ENCODE measurements at regions not wholly inside any gene's neighbourhood (a gene's known extent, or its start where the extent isn't known, plus 50 kb on each side); places are given as distances from the start of the nearest gene placed in this dataset.

GRCh38 chr16:13392341-13392740, 490.9 kb downstream of the SHISA9 start:
- no peaks in the 10 kb centered on the region for H3K4me1 ChIP-seq
- no peak overlapping the region for H3K4me3 ChIP-seq
- ATAC-seq (no peak), DNase-seq (no peak)
- no peak for TF ChIP-seq CTCF (IDR thresholded peaks at IDR 0.05)
- intact Hi-C loops (cut with DNase I), result no loop called here
- H3K27me3 ChIP-seq (ENCODE audit: low read depth), result no peaks in the 10 kb centered on the region
- no peaks in the 10 kb centered on the region for H3K36me3 ChIP-seq
- H3K27ac ChIP-seq, result no peak overlapping the region
- no peaks in the 10 kb centered on the region for H3K9me3 ChIP-seq

- no peaks in the 10 kb centered on the region for H3K36me3 ChIP-seq
- intact Hi-C loops (cut with DNase I), result no loop called here
- DNase-seq (no peak), ATAC-seq (no peak)
- no peak overlapping the region for H3K27ac ChIP-seq
- H3K4me3 ChIP-seq, result no peak overlapping the region
- no peaks in the 10 kb centered on the region for H3K27me3 ChIP-seq (ENCODE audit: low read depth)
- no peaks in the 10 kb centered on the region for H3K4me1 ChIP-seq
- no peaks in the 10 kb centered on the region for H3K9me3 ChIP-seq
- TF ChIP-seq CTCF (IDR thresholded peaks at IDR 0.05), result no peak
These were observed 492.4 kb downstream of the SHISA9 start for GRCh38 chr16:13393816-13394215.

GRCh38 chr16:13394488-13394887, 493.1 kb downstream of the SHISA9 start:
- ATAC-seq, result no peak

GRCh38 chr16:13397126-13397525, 495.7 kb downstream of the SHISA9 start:
- Histone ChIP-seq H3K4me3 (no peak overlapping the region), H3K4me1 (no peaks in the 10 kb centered on the region), H3K27ac (no peak overlapping the region), H3K36me3 (no peaks in the 10 kb centered on the region), H3K9me3 (no peaks in the 10 kb centered on the region), H3K27me3 (ENCODE audit: low read depth) (no peaks in the 10 kb centered on the region)
- intact Hi-C loops (cut with DNase I), result no loop called here
- DNase-seq, result no peak
- no peak for ATAC-seq
- no peak for TF ChIP-seq CTCF (IDR thresholded peaks at IDR 0.05)

More at GRCh38 chr16:13394488-13394887, 493.1 kb downstream of the SHISA9 start:
- DNase-seq, result no peak
- intact Hi-C loops (cut with DNase I), result no loop called here
- Histone ChIP-seq H3K4me1 (no peaks in the 10 kb centered on the region), H3K36me3 (no peaks in the 10 kb centered on the region), H3K4me3 (no peak overlapping the region), H3K27ac (no peak overlapping the region), H3K27me3 (ENCODE audit: low read depth) (no peaks in the 10 kb centered on the region), H3K9me3 (no peaks in the 10 kb centered on the region)
- no peak for TF ChIP-seq CTCF (IDR thresholded peaks at IDR 0.05)

- no peak overlapping the region for H3K4me3 ChIP-seq
- DNase-seq, result no peak
- H3K9me3 ChIP-seq, result no peaks in the 10 kb centered on the region
- H3K4me1 ChIP-seq, result no peaks in the 10 kb centered on the region
- intact Hi-C loops (cut with DNase I), result no loop called here
- no peaks in the 10 kb centered on the region for H3K27me3 ChIP-seq (ENCODE audit: low read depth)
- TF ChIP-seq CTCF (IDR thresholded peaks at IDR 0.05), result no peak
- no peak for ATAC-seq
- H3K27ac ChIP-seq, result no peak overlapping the region
- no peaks in the 10 kb centered on the region for H3K36me3 ChIP-seq
These were observed 500.2 kb downstream of the SHISA9 start for GRCh38 chr16:13401641-13402040.

GRCh38 chr16:13402601-13403000, 501.2 kb downstream of the SHISA9 start:
- no peak for TF ChIP-seq CTCF (IDR thresholded peaks at IDR 0.05)
- no peaks in the 10 kb centered on the region for H3K9me3 ChIP-seq
- H3K27ac ChIP-seq, result no peak overlapping the region
- ATAC-seq (no peak), DNase-seq (no peak)
- intact Hi-C loops (cut with DNase I), result no loop called here
- H3K4me1 ChIP-seq, result no peaks in the 10 kb centered on the region
- H3K4me3 ChIP-seq, result no peak overlapping the region
- H3K36me3 ChIP-seq, result no peaks in the 10 kb centered on the region
- H3K27me3 ChIP-seq (ENCODE audit: low read depth), result no peaks in the 10 kb centered on the region
